H1 (cell line): ENCODE measurements at regions not wholly inside any gene's neighbourhood (a gene's known extent, or its start where the extent isn't known, plus 50 kb on each side); places are given as distances from the start of the nearest gene placed in this dataset.

Experiments
- ATF3 ChIP-seq: IDR thresholded peaks from 2 replicates; pipeline ENCODE4 v1.6.1; 2011; ENCODE audit warnings: low read depth, mild to moderate bottlenecking, low read length; ENCODE audit not compliant: insufficient read depth
- BACH1 ChIP-seq: IDR thresholded peaks from 2 replicates; pipeline ENCODE4 v1.6.1; 2012; ENCODE audit warnings: low read length, improper control_type of control experiment
- CEBPB ChIP-seq: IDR thresholded peaks from 2 replicates; pipeline ENCODE4 v1.6.1; 2012; ENCODE audit warnings: low read depth, low read length
- CHD2 ChIP-seq: IDR thresholded peaks from 2 replicates; pipeline ENCODE4 v1.6.1; 2012; ENCODE audit warnings: low read length, improper control_type of control experiment
- CTCF ChIP-seq, 3 experiments: IDR thresholded peaks; 1 replicate in 2 of 3; 2 replicates in 1 of 3; pipeline versions ENCODE4 v1.5.1 to v1.6.1; 2011; ENCODE audit warnings: low read length in 3 of 3, mild to moderate bottlenecking in 3 of 3, inconsistent platforms in 2 of 3, low read depth in 1 of 3, moderate library complexity in 1 of 3; ENCODE audit not compliant: insufficient read depth in 1 of 3; ENCODE audit errors: control extremely low read depth in 1 of 3
- HDAC6 ChIP-seq: IDR thresholded peaks from one replicate; pipeline ENCODE4 v1.7.1; 2012; ENCODE audit warnings: low read depth, mild to moderate bottlenecking, inconsistent platforms, low read length, moderate library complexity
- SP1 ChIP-seq: IDR thresholded peaks from 2 replicates; pipeline ENCODE4 v1.6.1; 2011; ENCODE audit warnings: low read depth, low read length
- TCF12 ChIP-seq: IDR thresholded peaks from 2 replicates; pipeline ENCODE4 v1.6.1; 2011; ENCODE audit warnings: low read depth, mild to moderate bottlenecking, low read length

- TF ChIP-seq TCF12 (no peak), BACH1 (no peak), CTCF (IDR thresholded peaks at IDR 0.05; ENCODE audit: control extremely low read depth in 1 of 3, insufficient read depth in 1 of 3, low read depth in 1 of 3, low read length in 3 of 3) (no peak), SP1 (no peak), HDAC6 (no peak), CHD2 (no peak), ATF3 (no peak), CEBPB (no peak)
Observed at GRCh38 chr9:100761276-100761802, 183.5 kb downstream of the CAVIN4 start.
